SK-N-SH (cell line): ENCODE measurements at regions not wholly inside any gene's neighbourhood (a gene's known extent, or its start where the extent isn't known, plus 50 kb on each side); places are given as distances from the start of the nearest gene placed in this dataset.

ENCODE experiments used
- CTCF ChIA-PET: fragments of 300-600, 350-600 bp; formaldehyde crosslinking; extraction: SDS; loops from one replicate; lab custom pipeline; 2021; lab: Yijun Ruan, JAX
- POLR2A ChIA-PET: fragments of 350-600 bp; sonication (Branson Sonifier 250); formaldehyde crosslinking; extraction: SDS; loops from one replicate; lab custom pipeline; 2020; ENCODE audit warnings: antibody characterized with exemption, inconsistent platforms; lab: Yijun Ruan, JAX
- DNase-seq: peaks from one replicate; pipeline ENCODE4 v3.0.0; 2012
- H2AFZ ChIP-seq: fragments of 200-600 bp; sonication (generic); 2 replicates; pipeline ENCODE4 v1.8.1; 2016; ENCODE audit warnings: antibody characterized with exemption, mild to moderate bottlenecking, low read depth
- H3F3A ChIP-seq: fragments of 200-600 bp; sonication (generic); replicated peaks from 2 replicates; pipeline ENCODE3; 2016; ENCODE audit warnings: antibody characterized with exemption, mild to moderate bottlenecking; ENCODE audit not compliant: insufficient read depth
- H3K27ac ChIP-seq, 2 experiments: fragments of 200-500 bp in 1 of 2; fragments of 200-600 bp in 1 of 2; sonication (Bioruptor generic) in 1 of 2; sonication (generic), shearing (Covaris generic) in 1 of 2; 2 replicates each; pipeline versions ENCODE4 v1.5.1 to v1.6.1; 2014 to 2016; ENCODE audit warnings: low read depth in 2 of 2, inconsistent platforms in 1 of 2, low read length in 1 of 2, mild to moderate bottlenecking in 1 of 2, mixed read lengths in 1 of 2
- H3K27me3 ChIP-seq: fragments of 200-600 bp; sonication (generic), shearing (Covaris generic); 2 replicates; pipeline ENCODE4 v1.6.1; 2016; ENCODE audit warnings: mixed run types; ENCODE audit not compliant: insufficient read depth
- H3K36me3 ChIP-seq, 2 experiments: fragments of 200-500 bp in 1 of 2; fragments of 200-600 bp in 1 of 2; sonication (Bioruptor generic) in 1 of 2; sonication (generic) in 1 of 2; replicated peaks in 1 of 2; 2 replicates each; pipeline versions ENCODE3 to v1.5.1; 2014 to 2016; ENCODE audit warnings: low read length in 1 of 2, mild to moderate bottlenecking in 1 of 2; ENCODE audit not compliant: insufficient read depth in 2 of 2, control insufficient read depth in 1 of 2
- H3K4me1 ChIP-seq, 2 experiments: fragments of 200-500 bp in 1 of 2; fragments of 200-600 bp in 1 of 2; sonication (Bioruptor generic) in 1 of 2; sonication (generic), shearing (Covaris generic) in 1 of 2; 2 replicates each; pipeline versions ENCODE4 v1.5.1 to v1.6.1; 2014 to 2016; ENCODE audit warnings: low read depth in 1 of 2, low read length in 1 of 2, mixed run types in 1 of 2; ENCODE audit not compliant: insufficient read depth in 2 of 2, control insufficient read depth in 1 of 2
- H3K4me2 ChIP-seq: fragments of 200-600 bp; sonication (generic), shearing (Covaris generic); 2 replicates; pipeline ENCODE4 v1.6.1; 2017; ENCODE audit warnings: mixed run types
- H3K4me3 ChIP-seq, 2 experiments: fragments of 200-500 bp in 1 of 2; fragments of 200-600 bp in 1 of 2; sonication (Bioruptor generic) in 1 of 2; sonication (generic), shearing (Covaris generic) in 1 of 2; 2 replicates each; pipeline versions ENCODE4 v1.5.1 to v1.8.1; 2014 to 2016; ENCODE audit warnings: low read depth in 2 of 2, inconsistent platforms in 1 of 2, low read length in 1 of 2, mild to moderate bottlenecking in 1 of 2, mixed read lengths in 1 of 2, moderate library complexity in 1 of 2
- H3K79me2 ChIP-seq: fragments of 200-600 bp; sonication (generic); 2 replicates; pipeline ENCODE4 v1.8.1; 2017; ENCODE audit warnings: mild to moderate bottlenecking; ENCODE audit not compliant: insufficient read depth
- H3K9ac ChIP-seq: fragments of 200-600 bp; sonication (generic); 2 replicates; pipeline ENCODE4 v1.6.1; 2017; ENCODE audit warnings: mixed run types
- H3K9me2 ChIP-seq: fragments of 200-600 bp; sonication (generic); 2 replicates; pipeline ENCODE4 v1.6.1; 2017; ENCODE audit warnings: mixed run types
- H3K9me3 ChIP-seq: fragments of 200-600 bp; sonication (generic); 2 replicates; pipeline ENCODE4 v1.6.1; 2017; ENCODE audit warnings: mixed run types, mild to moderate bottlenecking, moderate library complexity
- H4K20me1 ChIP-seq: fragments of 200-600 bp; sonication (generic); 2 replicates; pipeline ENCODE4 v1.6.1; 2017; ENCODE audit warnings: mild to moderate bottlenecking, mixed run types; ENCODE audit not compliant: insufficient read depth
- CHD2 ChIP-seq: fragments of 150-350 bp; IDR thresholded peaks from 2 replicates; pipeline ENCODE4 v1.6.1; 2018; ENCODE audit warnings: low read length; ENCODE audit not compliant: partially characterized antibody
- ELF1 ChIP-seq: IDR thresholded peaks from 2 replicates; pipeline ENCODE4 v1.4.0; 2012
- EZH2phosphoT487 ChIP-seq: fragments of 200-600 bp; sonication (generic); IDR thresholded peaks from 2 replicates; pipeline ENCODE4 v1.6.1; 2017; ENCODE audit warnings: low read depth, mixed run types, mild to moderate bottlenecking, antibody characterized with exemption, moderate library complexity, borderline replicate concordance
- FOSL2 ChIP-seq: IDR thresholded peaks from 2 replicates; pipeline ENCODE4 v1.4.0; 2012; ENCODE audit warnings: low read depth, mild to moderate bottlenecking, moderate library complexity, borderline replicate concordance
- FOXM1 ChIP-seq: IDR thresholded peaks from 2 replicates; pipeline ENCODE4 v1.4.0; 2012; ENCODE audit warnings: low read depth, mild to moderate bottlenecking
- GATA2 ChIP-seq: sonication (generic); formaldehyde crosslinking; IDR thresholded peaks from 2 replicates; pipeline ENCODE4 v1.5.0; 2020; ENCODE audit warnings: mild to moderate bottlenecking, missing genetic modification reagents
- MEF2A ChIP-seq: IDR thresholded peaks from 2 replicates; pipeline ENCODE4 v1.4.0; 2012; ENCODE audit warnings: low read depth, borderline replicate concordance
- MXI1 ChIP-seq: IDR thresholded peaks from 2 replicates; pipeline ENCODE4 v1.6.1; 2012; ENCODE audit warnings: mild to moderate bottlenecking, low read depth, low read length, improper control_type of control experiment
- POLR2AphosphoS5 ChIP-seq: IDR thresholded peaks from 2 replicates; pipeline ENCODE4 v1.6.1; 2012; ENCODE audit warnings: low read depth, low read length
- RCOR1 ChIP-seq: fragments of 150-350 bp; IDR thresholded peaks from 2 replicates; pipeline ENCODE4 v1.6.1; 2017; ENCODE audit warnings: antibody characterized with exemption, low read length
- RXRA ChIP-seq: IDR thresholded peaks from 2 replicates; pipeline ENCODE4 v1.4.0; 2012; ENCODE audit warnings: low read depth, mild to moderate bottlenecking, borderline replicate concordance
- TEAD4 ChIP-seq: IDR thresholded peaks from 2 replicates; pipeline ENCODE4 v1.4.0; 2012; ENCODE audit warnings: mild to moderate bottlenecking, borderline replicate concordance; ENCODE audit not compliant: insufficient read depth
- YY1 ChIP-seq: IDR thresholded peaks from 2 replicates; pipeline ENCODE4 v1.4.0; 2012; ENCODE audit warnings: low read depth, mild to moderate bottlenecking
- WGBS: methylation state at CpG from one replicate; pipeline ENCODE4 v1.1.6; 2017; ENCODE audit warnings: low lambda C conversion rate; 5-methylcytosine and 5-hydroxymethylcytosine counted together
- TF ChIP-seq, protein P1 (sequence below): IDR thresholded peaks from 2 replicates; pipeline ENCODE4 v1.4.0; 2012; ENCODE audit warnings: low read depth, borderline replicate concordance
- TF ChIP-seq, protein P2 (sequence below): fragments of 150-350 bp; IDR thresholded peaks from 2 replicates; pipeline ENCODE4 v1.6.1; 2017; ENCODE audit warnings: antibody characterized with exemption, low read length, low read depth, borderline replicate concordance
- TF ChIP-seq, protein P3 (sequence below): fragments of 200-600 bp; sonication (generic); IDR thresholded peaks from 2 replicates; pipeline ENCODE4 v1.6.1; 2017; ENCODE audit warnings: antibody characterized with exemption, mild to moderate bottlenecking, moderate library complexity

DNA sequence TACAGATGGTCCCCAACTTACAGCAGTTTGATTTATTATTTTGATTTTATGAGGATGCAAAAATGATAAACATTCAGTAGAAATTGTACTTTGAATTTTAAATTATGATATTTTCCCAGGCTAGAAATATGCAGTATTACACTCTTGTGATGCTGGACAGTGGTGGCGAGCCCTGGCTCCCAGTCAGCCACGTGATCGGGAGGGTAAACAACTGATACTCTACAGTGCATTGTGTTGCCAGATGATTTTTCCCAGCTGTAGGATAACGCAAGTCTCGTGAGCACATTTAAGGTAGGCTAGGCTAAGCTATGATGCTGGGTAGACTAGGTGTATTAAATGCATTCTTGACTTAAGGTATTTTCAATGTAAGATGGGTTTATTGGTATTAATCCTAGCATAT lies 865.2 kb downstream of the SORCS3 start:
- Histone ChIP-seq H4K20me1 (no peaks in the 10 kb centered on the region), H3K27me3 (no peaks in the 10 kb centered on the region), H3K9me3 (no peaks in the 10 kb centered on the region), H3K79me2 (no peaks in the 10 kb centered on the region), H3K36me3 (no peaks in the 10 kb centered on the region), H3K4me2 (no peak overlapping the region), H3K4me3 (no peak overlapping the region), H3K9me2 (no peaks in the 10 kb centered on the region), H3F3A (no peaks in the 10 kb centered on the region), H2AFZ (no peak overlapping the region), H3K4me1 (no peaks in the 10 kb centered on the region), H3K9ac (no peak overlapping the region), H3K27ac (no peak overlapping the region)
- POLR2A ChIA-PET = interaction anchor here (0.7 kb wide), 1 partner anchor 10 kb away, joined by 3 read pairs; no protein-coding TSS in a partner anchor
- 29% methylated on average over 5 of the region's 5 CpGs for WGBS
- DNase-seq = no peak
- CTCF ChIA-PET = interaction anchor here (1.1 kb wide), 1 partner anchor 16 kb away, joined by 3 read pairs; no protein-coding TSS in a partner anchor
- no peak for TF ChIP-seq ELF1
- TF ChIP-seq, protein P1, sequence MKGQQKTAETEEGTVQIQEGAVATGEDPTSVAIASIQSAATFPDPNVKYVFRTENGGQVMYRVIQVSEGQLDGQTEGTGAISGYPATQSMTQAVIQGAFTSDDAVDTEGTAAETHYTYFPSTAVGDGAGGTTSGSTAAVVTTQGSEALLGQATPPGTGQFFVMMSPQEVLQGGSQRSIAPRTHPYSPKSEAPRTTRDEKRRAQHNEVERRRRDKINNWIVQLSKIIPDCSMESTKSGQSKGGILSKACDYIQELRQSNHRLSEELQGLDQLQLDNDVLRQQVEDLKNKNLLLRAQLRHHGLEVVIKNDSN = no peak
- TF ChIP-seq, protein P2, sequence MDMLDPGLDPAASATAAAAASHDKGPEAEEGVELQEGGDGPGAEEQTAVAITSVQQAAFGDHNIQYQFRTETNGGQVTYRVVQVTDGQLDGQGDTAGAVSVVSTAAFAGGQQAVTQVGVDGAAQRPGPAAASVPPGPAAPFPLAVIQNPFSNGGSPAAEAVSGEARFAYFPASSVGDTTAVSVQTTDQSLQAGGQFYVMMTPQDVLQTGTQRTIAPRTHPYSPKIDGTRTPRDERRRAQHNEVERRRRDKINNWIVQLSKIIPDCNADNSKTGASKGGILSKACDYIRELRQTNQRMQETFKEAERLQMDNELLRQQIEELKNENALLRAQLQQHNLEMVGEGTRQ = no peak
- TF ChIP-seq GATA2 (CRISPR knock-in tag) = no peak
- TF ChIP-seq POLR2AphosphoS5 = no peak
- no peak for TF ChIP-seq MEF2A
- no peak for TF ChIP-seq EZH2phosphoT487
- no peak for TF ChIP-seq MXI1
- TF ChIP-seq TEAD4 = no peak
- TF ChIP-seq, protein P3, sequence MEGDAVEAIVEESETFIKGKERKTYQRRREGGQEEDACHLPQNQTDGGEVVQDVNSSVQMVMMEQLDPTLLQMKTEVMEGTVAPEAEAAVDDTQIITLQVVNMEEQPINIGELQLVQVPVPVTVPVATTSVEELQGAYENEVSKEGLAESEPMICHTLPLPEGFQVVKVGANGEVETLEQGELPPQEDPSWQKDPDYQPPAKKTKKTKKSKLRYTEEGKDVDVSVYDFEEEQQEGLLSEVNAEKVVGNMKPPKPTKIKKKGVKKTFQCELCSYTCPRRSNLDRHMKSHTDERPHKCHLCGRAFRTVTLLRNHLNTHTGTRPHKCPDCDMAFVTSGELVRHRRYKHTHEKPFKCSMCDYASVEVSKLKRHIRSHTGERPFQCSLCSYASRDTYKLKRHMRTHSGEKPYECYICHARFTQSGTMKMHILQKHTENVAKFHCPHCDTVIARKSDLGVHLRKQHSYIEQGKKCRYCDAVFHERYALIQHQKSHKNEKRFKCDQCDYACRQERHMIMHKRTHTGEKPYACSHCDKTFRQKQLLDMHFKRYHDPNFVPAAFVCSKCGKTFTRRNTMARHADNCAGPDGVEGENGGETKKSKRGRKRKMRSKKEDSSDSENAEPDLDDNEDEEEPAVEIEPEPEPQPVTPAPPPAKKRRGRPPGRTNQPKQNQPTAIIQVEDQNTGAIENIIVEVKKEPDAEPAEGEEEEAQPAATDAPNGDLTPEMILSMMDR = no peak
- TF ChIP-seq RXRA = no peak
- no peak for TF ChIP-seq YY1
- TF ChIP-seq FOSL2 = no peak
- TF ChIP-seq RCOR1 = no peak

DNA sequence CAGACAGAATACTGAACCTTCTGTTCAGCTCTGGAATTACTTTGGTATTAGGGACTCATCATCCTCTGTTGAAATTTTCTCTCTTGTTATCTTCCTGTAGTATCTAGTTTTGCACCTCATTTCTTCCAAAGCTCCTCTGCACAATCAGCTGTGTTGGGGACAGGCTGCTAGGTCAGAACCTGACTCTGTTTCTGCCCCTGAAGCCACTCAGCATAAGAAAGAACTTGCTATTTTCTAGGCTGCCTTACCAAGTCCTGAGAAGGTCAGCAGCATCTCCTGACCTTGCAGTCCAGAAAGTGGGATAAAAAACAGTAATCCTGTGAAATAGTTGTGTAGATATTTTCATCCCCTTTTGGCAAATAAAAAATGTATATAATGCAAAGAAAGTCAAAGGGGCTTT lies 862.6 kb downstream of the SORCS3 start:
- Histone ChIP-seq H3K4me1 (no peaks in the 10 kb centered on the region), H3K9ac (no peak overlapping the region), H3K9me2 (no peaks in the 10 kb centered on the region), H3K4me2 (no peak overlapping the region), H3F3A (no peaks in the 10 kb centered on the region), H4K20me1 (no peaks in the 10 kb centered on the region), H3K4me3 (no peak overlapping the region), H3K9me3 (no peaks in the 10 kb centered on the region), H2AFZ (no peak overlapping the region), H3K79me2 (no peaks in the 10 kb centered on the region), H3K27me3 (no peaks in the 10 kb centered on the region), H3K36me3 (no peaks in the 10 kb centered on the region), H3K27ac (no peak overlapping the region)
- ChIA-PET POLR2A (no interaction called here), CTCF (no interaction called here)
- DNase-seq = no peak
- TF ChIP-seq MEF2A (no peak), CHD2 (no peak), FOXM1 (no peak), RCOR1 (no peak), EZH2phosphoT487 (no peak)
- TF ChIP-seq, protein P1 = no peak
